ENCODE measurements at regions not wholly inside any gene's neighbourhood (a gene's known extent, or its start where the extent isn't known, plus 50 kb on each side); places are given as distances from the start of the nearest gene placed in this dataset.

DNA sequence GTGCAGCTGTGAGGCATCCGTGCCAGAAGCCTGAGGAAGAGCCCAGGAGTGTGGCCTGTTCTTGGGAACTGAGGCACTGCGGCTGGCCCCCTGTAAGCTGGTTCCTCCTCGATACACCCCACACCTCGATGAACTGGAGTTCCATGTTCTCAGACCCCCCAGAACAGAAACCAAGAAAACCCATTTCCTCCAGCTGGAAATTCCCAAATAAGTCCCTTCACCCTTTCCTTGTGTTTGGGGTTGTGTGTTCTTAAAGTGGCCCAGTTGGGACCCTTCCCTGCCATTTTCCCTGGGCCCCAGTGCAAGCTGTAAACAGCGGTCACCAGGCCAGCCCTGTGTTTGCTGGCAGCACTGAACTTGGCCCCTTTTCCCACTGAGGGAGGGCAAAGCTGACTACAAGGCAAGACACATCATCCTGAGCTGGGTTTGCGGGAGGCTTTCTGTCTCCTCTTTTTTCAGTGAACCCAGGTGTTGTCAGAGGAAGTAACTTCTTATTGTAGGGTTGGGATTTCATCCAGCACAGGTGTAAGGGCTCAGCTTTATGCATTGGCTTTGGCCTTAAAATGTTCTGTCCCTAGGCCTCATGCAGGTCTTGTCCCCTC lies 60.1 kb upstream of the MPEG1 start:
- Mint-ChIP-seq H3K36me3 (ENCODE audit: low read depth) (no peaks in the 10 kb centered on the region), H3K4me1 (no peaks in the 10 kb centered on the region), H3K27me3 (ENCODE audit: low read depth) (peaks cover 3% of the 10 kb centered on the region), H3K9me3 (peaks cover 6% of the 10 kb centered on the region), H3K4me3 (no peak overlapping the region), H3K27ac (no peak overlapping the region)
- TF ChIP-seq CTCF (IDR thresholded peaks at IDR 0.05; ENCODE audit: unreplicated experiment in 3 of 3), result no peak

GRCh38 chr11:59271811-59272327 lies 59.1 kb upstream of the MPEG1 start:
- Mint-ChIP-seq H3K4me1 (peaks cover 3% of the 10 kb centered on the region), H3K36me3 (ENCODE audit: low read depth) (no peaks in the 10 kb centered on the region), H3K27ac (no peak overlapping the region), H3K9me3 (peaks cover 2% of the 10 kb centered on the region), H3K4me3 (no peak overlapping the region), H3K27me3 (ENCODE audit: low read depth) (peaks cover 3% of the 10 kb centered on the region)
- TF ChIP-seq CTCF (IDR thresholded peaks at IDR 0.05; ENCODE audit: unreplicated experiment in 3 of 3), result no peak

DNA sequence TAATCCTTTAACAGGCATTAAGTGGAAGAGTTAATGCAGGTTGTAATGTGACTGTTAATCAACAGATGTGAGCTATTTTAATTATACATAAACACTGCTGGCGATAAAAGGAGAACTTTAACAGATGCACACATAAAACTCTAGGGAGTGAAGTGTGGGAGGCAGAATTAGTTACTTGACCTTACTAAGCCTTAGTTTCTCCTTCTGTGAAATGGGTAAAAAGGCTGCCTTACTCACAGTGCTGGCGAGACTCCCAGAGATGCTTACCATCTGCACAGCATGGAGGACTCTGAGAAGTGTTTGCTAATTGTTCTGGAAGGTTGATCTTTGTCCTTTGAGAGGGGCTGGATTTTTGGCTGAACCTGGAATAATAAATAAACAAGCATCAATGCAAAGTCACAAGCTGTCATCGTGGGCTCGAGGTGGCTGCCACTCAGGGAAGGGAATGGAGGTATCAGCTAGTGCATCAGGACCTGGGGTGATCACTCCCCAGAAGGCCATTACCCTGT lies 58.6 kb upstream of the MPEG1 start:
- no peak overlapping the region for H3K4me3 Mint-ChIP-seq
- H3K36me3 Mint-ChIP-seq (ENCODE audit: low read depth), result no peaks in the 10 kb centered on the region
- H3K4me1 Mint-ChIP-seq, result peaks cover 4% of the 10 kb centered on the region
- TF ChIP-seq CTCF (IDR thresholded peaks at IDR 0.05; ENCODE audit: unreplicated experiment in 3 of 3), result no peak
- peaks cover 3% of the 10 kb centered on the region for H3K27me3 Mint-ChIP-seq (ENCODE audit: low read depth)
- H3K9me3 Mint-ChIP-seq, result peaks cover 2% of the 10 kb centered on the region
- H3K27ac Mint-ChIP-seq, result no peak overlapping the region

DNA sequence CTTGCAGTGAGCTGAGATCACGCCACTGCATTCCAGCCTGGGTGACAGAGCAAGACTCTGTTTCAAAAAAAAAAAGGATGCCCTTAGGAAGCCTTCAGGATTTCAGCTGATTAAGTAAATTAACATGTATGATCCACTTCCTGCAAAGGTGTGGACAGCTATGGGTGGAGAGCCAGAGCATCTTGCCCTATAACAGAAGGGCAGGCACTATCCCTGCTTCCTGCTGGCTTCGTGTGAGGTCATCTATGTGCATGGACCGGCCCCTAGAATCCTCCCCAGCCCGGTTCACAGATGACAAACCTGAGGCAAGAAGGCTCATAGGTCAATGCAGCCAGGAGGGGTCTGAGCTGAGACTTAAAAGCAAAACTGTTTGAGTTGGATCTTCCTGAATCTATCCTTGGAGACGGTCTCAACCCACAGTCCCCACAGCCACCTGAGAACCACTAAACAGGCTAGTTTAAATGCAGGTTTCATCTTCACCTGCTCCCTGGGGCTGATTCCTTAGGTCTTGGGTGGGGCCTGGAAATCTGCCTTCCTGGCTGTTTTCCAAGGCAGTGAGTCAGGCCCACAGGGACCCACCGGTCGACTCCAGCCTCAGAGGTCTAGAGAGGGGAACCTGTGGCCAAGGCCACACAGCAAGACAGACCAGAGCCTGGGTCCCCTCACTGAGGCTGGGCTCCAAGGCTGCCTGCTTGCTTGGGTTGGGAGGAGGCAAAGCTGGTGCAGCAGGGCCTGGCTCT lies 55.2 kb upstream of the MPEG1 start:
- Mint-ChIP-seq H3K27ac (no peak overlapping the region), H3K27me3 (ENCODE audit: low read depth) (peaks cover 3% of the 10 kb centered on the region), H3K9me3 (no peaks in the 10 kb centered on the region), H3K36me3 (ENCODE audit: low read depth) (no peaks in the 10 kb centered on the region), H3K4me1 (peaks cover 4% of the 10 kb centered on the region), H3K4me3 (no peak overlapping the region)
- no peak for TF ChIP-seq CTCF (IDR thresholded peaks at IDR 0.05; ENCODE audit: unreplicated experiment in 3 of 3)

GRCh38 chr11:59267196-59267595 lies 54.5 kb upstream of the MPEG1 start:
- Mint-ChIP-seq H3K4me1 (peaks cover 4% of the 10 kb centered on the region), H3K9me3 (no peaks in the 10 kb centered on the region), H3K36me3 (ENCODE audit: low read depth) (no peaks in the 10 kb centered on the region), H3K27me3 (ENCODE audit: low read depth) (peaks cover 3% of the 10 kb centered on the region), H3K4me3 (no peak overlapping the region), H3K27ac (no peak overlapping the region)
- no peak for TF ChIP-seq CTCF (IDR thresholded peaks at IDR 0.05; ENCODE audit: unreplicated experiment in 3 of 3)

Measured in nephron (organoid).